Superior temporal gyrus (tissue), 1 donor: ENCODE measurements at regions not wholly inside any gene's neighbourhood (a gene's known extent, or its start where the extent isn't known, plus 50 kb on each side); places are given as distances from the start of the nearest gene placed in this dataset.
"Not testable (repeated sequence)": the region's sequence is repeated elsewhere in the genome, so short reads cannot be mapped to it uniquely, and the experiment has no call there.

ENCODE experiments used
- DNase-seq: peaks from one replicate; pipeline ENCODE4 v3.0.0-alpha.2; 2016; ENCODE audit errors: extremely low spot score

DNA sequence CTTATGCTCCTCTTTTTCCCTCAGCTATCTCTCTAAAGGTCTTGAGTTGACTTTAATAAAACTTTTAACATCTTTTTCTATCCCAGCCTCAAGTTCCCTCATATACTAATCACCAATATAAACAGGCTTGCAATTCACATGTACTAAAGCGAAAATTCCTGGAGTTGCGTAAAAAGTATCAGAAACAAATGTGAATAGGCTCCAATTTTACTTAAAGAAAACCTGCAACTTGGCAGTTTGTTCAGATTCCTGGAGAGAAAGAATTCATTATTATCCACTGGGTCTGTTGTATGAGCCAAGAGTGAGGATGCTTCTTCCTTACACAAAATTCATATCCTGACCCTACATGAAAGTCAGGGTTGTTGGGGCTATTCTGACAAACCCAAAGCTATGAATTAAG lies 384.2 kb downstream of the DTWD2 start:
- no peak for DNase-seq

DNA sequence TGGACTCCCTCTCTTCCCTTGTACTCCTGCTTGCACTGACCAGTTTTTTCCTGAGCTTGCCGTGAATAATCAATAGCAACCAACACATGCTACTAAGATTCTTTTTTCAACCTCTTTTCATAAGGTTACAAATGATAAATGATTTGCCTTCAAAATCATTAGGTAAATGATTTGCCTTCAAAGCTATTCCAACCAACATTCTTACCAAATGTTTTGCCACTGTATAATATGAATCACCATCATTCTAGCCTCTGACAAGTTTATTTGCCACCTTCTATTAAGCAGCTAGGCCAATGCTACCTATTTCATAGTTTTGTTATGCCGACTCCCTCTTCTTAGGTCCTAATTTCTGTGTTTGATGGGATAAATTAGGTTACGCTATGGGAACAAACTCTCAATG lies 385.1 kb downstream of the DTWD2 start:
- no peak for DNase-seq

DNA sequence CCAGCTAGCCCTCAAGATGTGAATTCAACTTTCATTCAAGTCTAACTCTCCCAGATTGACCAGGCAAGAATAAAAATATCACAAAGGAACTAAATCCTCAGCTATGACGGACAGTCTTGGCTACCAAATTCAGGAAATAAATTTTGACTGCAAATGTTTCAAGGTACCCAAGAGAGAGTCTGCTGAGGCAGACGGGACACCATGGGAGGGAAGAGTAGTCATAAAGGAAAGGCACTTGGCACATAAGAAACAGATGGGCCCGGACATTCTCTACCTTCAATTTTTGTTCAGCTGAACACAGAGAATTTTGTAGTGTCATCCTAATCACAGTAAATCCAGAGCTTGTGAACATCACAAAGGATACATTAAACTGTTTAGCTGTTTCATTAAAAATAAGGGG lies 390.0 kb downstream of the DTWD2 start:
- no peak for DNase-seq

DNA sequence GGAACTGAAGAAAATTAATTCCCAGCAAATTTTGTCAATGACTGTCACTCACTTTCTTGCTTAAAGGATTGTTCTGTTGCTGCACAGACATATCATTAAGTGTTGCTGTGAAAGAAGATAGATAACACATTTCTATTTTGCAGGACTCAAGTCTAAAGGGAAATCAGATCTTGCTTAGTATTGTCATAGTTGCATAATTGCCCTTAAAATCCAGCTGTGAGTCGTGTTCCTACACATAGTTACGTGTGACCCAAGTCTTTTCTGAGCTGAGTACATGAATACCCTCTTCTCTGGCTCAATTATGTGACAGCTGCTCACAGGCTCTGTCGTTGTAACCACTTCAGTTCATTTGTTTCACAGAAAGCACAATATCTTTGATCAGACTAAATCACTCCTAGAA lies 390.8 kb downstream of the DTWD2 start:
- peak; percentile 24 for DNase-seq

DNA sequence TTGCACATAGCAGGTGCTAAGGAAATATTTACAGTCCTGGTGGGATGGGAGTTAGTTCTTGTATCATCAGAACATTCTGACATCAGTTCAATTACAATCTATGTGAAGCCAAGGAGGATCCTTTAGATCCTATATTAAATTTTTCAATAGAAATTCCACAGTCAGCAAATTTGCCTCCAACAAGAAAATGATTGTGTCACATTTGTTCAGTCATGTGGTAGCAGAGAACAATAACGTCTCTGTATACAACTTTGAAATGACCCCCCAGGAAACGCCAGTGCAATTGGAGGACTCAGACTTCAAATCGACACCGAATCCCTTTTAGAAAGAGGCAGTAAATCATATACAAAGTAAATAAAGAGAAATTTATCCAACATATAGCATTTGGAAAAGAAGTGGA lies 392.1 kb downstream of the DTWD2 start:
- DNase-seq = peak; percentile 73

DNA sequence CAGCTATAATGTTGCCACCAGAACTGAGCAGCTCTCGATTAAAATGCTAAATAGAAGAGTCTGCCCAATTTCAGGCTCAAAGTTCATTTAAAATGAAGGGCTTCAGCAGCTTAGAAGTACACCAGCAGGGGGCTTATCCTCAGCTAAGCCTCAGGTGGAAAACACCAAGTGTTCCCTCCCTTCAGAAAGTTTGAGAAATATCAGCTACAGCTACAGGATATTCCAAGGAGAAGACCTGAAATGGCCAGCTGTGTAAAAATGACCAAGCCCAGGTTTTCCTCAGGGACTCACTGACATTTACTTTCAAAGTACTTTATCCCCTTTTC lies 395.4 kb downstream of the DTWD2 start:
- DNase-seq = no peak

DNA sequence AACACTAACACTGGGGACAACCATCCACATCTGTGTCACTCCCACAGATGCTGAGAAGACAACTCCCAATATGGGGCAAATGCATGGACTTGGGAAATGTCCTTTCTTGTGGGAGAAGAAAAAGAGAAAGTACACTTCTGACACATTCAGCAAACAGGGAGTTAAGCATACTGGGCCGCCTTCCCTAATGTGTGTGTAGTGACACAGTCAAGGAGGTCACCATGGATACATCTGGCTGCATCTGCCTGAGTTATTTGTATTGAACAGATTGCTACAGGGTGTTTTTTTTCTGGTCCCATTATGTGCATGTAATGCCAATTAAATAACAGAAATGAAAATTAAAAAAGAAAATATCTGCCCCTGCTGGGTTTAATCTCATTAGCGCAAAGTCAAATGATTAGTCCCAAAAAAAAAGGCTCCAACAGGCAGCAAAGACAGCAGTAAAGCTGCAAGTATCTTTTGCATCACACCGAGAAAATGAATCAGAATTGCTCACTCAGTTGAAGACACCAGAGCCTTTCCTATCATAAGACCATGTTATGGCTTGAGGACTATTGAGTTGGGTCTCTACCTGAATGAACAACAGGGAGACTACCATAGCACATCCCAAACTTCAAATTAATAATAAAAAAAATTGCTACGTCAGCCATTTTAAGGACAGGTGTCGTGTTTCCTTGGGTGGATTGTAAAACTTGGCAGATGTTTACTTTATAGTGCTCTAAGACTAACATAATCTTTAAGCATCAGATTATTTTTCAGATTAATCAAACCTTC lies 395.9 kb downstream of the DTWD2 start:
- no peak for DNase-seq

DNA sequence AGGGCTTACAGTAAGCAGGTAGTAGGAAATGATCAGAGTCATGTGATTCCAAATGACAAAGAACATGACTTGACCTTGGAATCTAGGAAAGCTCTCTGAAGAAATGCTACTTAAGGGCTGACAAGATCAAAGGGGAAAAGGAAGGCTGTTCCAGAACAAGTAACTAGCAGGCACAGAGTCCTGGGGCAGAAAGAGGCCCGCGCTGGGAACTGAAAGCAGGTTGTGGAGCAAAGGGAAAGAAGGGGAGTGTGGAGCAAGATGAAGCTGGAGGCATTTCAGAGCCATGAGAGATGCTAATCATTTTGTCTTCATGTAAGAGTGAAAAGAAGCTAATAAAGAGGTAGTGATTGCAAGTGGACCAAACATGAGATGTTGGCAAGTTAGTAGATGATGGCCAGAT lies 397.5 kb downstream of the DTWD2 start:
- DNase-seq = no peak

DNA sequence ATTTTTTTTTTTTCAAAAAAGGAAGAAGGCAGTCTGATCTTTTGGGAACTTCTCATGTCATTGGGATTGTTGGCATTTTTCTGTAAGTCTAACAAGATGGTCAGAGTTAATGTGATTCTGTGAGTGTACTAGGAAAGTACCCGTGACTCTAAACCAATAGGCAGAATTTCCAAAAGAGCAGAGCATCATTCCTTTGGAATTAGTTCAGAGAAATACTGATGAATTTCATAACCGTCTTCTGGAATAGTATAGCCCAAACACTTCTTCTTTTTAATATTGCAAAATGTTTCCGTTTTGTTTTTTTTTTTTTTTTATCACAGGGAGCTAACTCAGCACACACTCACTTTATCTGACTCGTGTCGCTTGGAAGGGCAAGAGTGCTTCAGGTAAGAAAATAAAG lies 407.4 kb downstream of the DTWD2 start:
- no peak for DNase-seq

DNA sequence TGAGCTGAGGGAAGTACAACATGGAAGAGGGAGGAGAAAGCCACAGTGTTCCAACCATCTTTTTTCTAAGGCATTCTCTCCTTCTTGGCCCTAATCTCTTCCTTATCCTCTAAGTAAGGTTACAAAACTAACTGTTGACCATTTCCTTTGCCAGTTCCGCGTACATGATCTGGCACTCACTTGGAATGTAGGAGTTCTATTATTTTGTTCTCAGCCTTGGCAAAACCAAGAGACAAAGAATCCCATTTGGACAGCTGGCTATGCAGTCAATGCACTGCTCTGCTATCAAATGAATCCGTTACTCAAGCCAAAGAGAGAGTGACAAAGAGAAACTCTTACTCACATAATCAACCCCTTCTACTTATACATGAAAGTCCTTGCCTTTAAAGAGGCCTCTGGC lies 410.3 kb downstream of the DTWD2 start:
- peak; percentile 69 for DNase-seq

DNA sequence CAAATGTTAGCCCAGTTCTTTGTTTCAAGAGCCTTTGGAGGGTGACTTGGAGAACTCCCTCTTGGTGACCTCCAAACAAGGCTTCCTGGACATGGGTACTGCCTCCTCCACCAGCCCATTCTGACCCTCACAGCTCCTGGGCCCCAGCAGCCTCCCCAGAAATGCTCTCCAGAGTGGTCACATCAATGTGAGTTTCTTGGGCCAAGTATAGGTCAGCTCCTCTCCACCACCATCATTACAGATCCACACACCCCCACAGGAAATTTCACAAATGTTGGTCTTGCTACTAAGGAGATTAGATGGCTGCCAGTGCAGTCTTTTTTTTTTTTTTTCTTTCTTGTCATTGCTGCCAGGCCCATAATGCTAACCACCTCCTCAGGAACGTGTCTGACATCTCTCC lies 410.7 kb downstream of the DTWD2 start:
- DNase-seq = no peak

DNA sequence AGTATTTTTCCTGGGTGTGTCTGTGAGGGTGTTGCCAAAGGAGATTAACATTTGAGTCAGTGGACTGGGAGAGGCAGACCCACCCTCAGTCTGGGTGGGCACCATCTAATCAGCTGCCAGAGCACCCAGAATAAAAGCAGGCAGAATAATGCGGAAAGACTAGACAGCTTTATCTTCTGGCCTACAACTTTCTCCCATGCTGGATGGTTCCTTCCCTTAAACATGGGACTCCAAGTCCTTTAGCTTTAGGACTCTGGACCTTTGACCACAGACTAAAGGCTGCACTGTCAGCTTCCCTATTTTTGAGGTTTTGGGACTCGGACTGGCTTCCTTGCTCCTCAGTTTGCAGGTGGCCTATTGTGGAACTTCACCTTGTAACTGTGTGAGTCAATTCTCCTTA lies 418.1 kb downstream of the DTWD2 start:
- DNase-seq = not testable (repeated sequence)

DNA sequence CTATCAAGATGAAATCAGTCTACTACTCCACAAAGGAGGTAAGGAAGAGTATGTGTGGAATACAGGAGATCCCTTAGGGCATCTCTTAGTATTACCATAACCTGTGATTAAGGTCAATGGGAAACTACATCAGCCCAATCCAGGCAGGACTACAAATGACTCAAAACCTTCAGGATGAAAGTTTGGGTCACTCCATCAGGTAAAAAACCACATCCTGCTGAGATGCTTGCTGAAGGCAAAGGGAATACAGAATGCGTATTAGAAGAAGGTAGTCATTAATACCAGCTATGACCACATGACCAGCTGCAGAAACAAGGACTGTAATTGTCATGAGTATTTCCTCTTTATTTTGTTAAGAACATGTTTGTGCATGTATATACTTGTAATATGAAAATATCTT lies 418.8 kb downstream of the DTWD2 start:
- DNase-seq = not testable (repeated sequence)

DNA sequence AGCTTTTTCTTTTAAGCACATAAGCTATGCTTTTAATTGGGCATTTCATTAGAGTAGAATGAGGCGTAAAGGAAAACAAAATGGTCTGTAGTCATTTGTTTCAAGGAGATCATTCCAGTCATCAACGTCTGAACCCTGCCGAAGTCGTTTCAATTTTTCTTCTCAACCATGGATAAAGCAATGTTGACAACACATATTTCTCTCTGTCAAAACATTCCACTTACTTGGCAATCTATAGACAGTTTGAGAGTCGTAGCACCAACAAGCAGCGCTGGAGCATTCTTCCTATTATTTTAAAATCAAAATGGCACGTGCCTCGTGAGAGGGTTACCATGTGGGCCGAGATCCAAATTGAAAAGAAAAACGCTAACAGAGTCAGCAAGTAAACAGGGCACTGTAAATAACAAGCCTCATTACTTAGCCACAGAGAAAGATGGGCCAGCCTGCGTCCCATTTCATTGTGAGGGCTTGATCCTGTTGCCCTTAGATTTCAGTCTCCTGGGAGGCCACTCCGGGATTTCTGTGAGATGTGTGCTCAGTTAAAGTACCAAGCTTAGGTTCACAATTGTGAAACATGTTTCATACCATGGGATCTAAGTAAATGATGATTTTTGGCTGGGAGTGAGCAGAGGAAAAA lies 422.9 kb downstream of the DTWD2 start:
- DNase-seq = no peak

DNA sequence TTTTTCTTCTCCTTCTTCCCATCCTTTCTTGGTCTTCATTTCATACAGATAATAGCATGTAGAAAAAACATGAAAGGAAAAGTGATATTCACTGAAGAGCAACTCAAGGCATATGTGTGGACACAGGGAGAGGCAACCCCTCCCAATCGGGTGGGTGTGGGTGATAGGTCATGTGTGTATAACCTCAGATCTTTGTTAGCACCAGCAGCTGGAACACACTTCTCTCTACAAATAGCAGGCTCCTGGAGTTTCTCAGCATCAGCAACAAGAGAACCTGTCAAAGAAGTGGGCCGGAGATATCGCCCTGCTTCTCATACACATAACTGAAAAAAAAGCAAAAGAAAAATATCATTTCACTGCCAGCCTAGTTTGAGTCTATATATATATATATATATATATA lies 426.4 kb downstream of the DTWD2 start:
- no peak for DNase-seq

DNA sequence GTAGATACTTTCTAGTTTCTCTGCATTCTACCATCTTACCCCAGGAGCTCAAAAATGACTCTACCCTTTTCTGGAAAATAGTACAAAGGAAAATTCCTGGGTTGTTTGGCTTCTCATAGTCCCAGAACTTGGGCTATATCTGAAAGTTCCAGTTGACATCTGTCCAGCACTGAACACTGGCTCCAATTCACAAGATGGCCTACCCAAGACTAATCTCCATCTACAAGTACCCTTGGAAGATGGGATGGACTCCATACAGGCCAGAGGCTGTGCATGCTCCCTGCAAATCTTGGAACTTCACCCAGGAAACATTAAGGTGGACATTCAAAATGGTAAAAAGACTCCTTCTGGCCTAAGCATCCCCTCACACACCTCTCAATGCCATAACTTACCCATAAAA lies 427.1 kb downstream of the DTWD2 start:
- DNase-seq = no peak

DNA sequence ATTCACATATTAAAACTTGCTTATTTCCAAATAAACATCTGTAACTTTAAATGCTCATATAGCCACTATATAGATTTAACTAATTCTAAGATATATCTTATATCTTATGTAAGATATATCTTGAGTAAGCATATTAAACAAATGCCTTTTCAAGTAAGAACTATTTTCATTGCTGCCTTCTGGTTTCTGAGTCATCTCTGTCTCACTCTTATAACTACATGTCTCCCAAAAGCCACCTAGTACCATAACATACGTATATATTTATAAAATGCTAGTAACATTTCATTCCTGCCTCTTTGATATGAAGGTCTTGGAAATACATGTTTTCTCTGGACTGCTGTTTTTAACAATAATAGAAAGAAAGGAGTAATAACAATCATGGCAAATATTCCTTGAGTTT lies 429.5 kb downstream of the DTWD2 start:
- DNase-seq = peak; percentile 44

DNA sequence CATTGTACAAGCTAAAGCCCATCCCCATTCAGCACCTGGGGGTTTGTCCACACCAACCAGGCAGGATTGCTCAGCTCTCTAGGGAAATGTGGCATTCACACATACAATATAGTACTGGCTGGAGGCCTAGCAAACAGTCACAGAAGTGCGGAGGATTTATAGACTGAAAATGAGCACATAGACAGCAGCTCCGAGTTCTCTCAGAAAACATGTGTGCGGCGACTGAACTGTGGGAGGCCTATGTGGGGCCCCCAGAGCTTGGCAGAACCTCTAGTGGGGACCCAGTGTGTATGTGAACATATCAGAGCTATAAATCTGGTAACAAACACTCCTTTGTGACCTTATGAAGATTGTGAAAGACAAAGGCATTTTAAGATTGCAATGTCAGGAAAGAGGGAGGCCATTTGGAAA lies 431.1 kb downstream of the DTWD2 start:
- DNase-seq = no peak

DNA sequence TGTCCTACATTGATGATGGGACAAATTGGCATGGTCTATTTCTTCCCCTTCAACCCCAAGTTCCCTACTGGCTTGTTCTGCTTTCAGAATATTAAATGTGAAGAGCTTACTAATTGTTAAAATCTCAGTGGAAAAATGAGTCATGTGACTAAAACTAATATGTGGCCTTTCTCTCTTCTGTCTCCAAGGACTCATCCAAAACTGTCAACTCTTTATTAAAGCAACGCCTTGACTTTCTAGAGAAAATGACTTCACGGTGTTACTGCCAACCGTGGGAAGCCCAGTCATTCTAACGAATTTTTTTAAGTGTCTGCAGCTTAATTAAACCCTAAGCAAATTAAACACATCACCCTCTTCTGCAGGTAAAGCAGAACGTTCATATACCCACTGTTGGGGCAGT lies 431.6 kb downstream of the DTWD2 start:
- no peak for DNase-seq

DNA sequence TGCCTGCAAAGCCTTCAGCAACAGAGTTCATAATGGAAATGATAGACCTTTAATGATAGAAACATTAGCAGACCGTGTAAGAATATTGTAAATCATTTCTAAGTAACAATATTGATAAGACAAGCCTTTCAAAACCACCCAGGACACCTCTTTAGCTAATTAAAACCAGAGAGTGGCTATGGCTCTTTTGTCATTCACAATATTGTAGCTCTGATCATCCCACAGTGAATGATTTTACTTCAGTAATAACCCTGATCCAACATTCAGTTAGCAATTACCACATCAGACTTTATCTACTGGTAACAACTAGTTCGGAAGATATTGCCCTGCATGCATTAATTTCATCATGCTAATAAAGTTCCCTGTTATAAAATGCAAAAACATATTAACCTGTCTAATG lies 432.6 kb downstream of the DTWD2 start:
- DNase-seq = no peak

DNA sequence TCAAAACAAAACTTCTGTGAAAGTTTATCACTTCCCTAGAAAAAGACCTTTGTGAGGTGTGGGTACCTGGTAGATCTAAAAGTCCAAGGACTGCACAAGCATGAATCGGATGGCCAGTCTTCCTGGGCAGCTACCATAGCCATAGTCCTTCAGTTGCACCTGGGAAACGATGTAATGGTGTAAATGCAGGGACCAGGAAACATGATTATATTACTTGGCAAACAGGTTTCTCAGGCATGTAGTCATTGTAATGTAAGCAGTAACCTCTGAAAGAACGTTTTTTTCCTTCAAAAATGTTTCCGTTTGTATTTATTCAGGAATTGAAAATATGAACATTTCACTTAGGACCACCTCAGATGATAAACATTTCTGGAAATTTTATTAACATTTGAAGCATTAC lies 433.4 kb downstream of the DTWD2 start:
- DNase-seq = no peak

DNA sequence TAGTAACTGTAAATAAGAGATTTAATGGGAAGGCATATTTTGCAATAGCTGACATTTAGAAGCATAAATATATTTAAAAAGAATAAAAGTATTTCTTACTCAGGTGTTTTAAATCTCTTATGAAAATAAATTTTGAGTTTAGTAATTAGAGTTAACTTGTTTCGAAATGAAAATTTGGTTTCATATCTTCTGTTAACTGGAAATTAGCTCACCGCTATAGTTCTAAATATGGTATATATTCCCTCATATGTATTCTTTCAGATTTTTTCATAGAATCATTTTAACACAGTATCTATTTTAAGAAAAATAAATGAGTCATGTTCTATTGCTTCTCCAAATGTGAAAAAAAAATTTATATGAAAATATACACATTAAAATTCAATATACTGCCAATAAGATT lies 434.1 kb downstream of the DTWD2 start:
- DNase-seq = no peak

DNA sequence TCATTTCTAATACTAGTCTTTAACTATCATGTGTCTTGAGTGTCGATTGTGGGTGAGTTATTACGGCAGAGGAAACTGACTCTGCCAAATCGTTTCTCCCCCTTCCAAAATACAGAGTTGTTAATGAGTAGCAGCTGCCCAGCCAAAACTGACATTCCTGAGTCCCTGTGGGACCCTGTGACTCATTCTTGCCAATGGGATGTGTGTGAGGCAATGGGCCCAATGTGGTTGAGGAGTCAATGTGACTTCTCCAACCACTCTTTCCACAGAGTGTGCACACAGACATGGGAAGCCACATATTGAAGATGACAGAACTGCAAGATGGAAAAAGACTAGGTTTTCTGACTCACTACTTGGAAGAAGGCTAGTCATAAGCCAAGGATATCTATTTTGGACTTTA lies 434.7 kb downstream of the DTWD2 start:
- peak; percentile 9 for DNase-seq
